ENCODE measurements at regions not wholly inside any gene's neighbourhood (a gene's known extent, or its start where the extent isn't known, plus 50 kb on each side); places are given as distances from the start of the nearest gene placed in this dataset.
"Not testable (repeated sequence)": the region's sequence is repeated elsewhere in the genome, so short reads cannot be mapped to it uniquely, and the experiment has no call there.

GRCh38 chr15:92825985-92826384, 74.1 kb upstream of the CHD2 start:
- no peak for DNase-seq (ENCODE audit: low spot score in 2 of 2, unreplicated experiment in 2 of 2)
- Mint-ChIP-seq H3K4me1 (peaks cover 43% of the 10 kb centered on the region), H3K9me3 (no peaks in the 10 kb centered on the region), H3K27ac (peak overlapping the region; percentile 76), H3K27me3 (ENCODE audit: low read depth) (no peaks in the 10 kb centered on the region), H3K36me3 (no peaks in the 10 kb centered on the region), H3K4me3 (no peak overlapping the region)
- TF ChIP-seq CTCF (IDR thresholded peaks at IDR 0.05; ENCODE audit: unreplicated experiment) = no peak

GRCh38 chr15:92827991-92828390, 72.1 kb upstream of the CHD2 start:
- H3K27me3 Mint-ChIP-seq (ENCODE audit: low read depth); H3K9me3 Mint-ChIP-seq; H3K27ac Mint-ChIP-seq; H3K4me3 Mint-ChIP-seq; DNase-seq (ENCODE audit: low spot score in 2 of 2, unreplicated experiment in 2 of 2); H3K36me3 Mint-ChIP-seq: not testable (repeated sequence)
- H3K4me1 Mint-ChIP-seq = peaks cover 48% of the 10 kb centered on the region

- no peaks in the 10 kb centered on the region for H3K36me3 Mint-ChIP-seq
- no peak overlapping the region for H3K4me3 Mint-ChIP-seq
- H3K27me3 Mint-ChIP-seq (ENCODE audit: low read depth) = no peaks in the 10 kb centered on the region
- peaks cover 50% of the 10 kb centered on the region for H3K4me1 Mint-ChIP-seq
- no peak for DNase-seq (ENCODE audit: low spot score in 2 of 2, unreplicated experiment in 2 of 2)
- TF ChIP-seq CTCF (IDR thresholded peaks at IDR 0.05; ENCODE audit: unreplicated experiment) = no peak
- H3K27ac Mint-ChIP-seq = peak overlapping the region; percentile 74
- no peaks in the 10 kb centered on the region for H3K9me3 Mint-ChIP-seq
These were observed 70.2 kb upstream of the CHD2 start for GRCh38 chr15:92829875-92830274.

GRCh38 chr15:92831336-92831654, 68.8 kb upstream of the CHD2 start:
- Mint-ChIP-seq H3K4me3 (peak overlapping the region; percentile 53), H3K36me3 (no peaks in the 10 kb centered on the region), H3K27ac (peak overlapping the region; percentile 99), H3K27me3 (ENCODE audit: low read depth) (no peaks in the 10 kb centered on the region), H3K9me3 (no peaks in the 10 kb centered on the region), H3K4me1 (peaks cover 40% of the 10 kb centered on the region)
- TF ChIP-seq CTCF (IDR thresholded peaks at IDR 0.05; ENCODE audit: unreplicated experiment) = no peak
- DNase-seq (ENCODE audit: low spot score in 2 of 2, unreplicated experiment in 2 of 2) = no peak

- Mint-ChIP-seq H3K36me3 (no peaks in the 10 kb centered on the region), H3K9me3 (no peaks in the 10 kb centered on the region), H3K27me3 (ENCODE audit: low read depth) (no peaks in the 10 kb centered on the region), H3K4me1 (peaks cover 40% of the 10 kb centered on the region), H3K4me3 (peak overlapping the region; percentile 53), H3K27ac (peak overlapping the region; percentile 99)
- DNase-seq (ENCODE audit: low spot score in 2 of 2, unreplicated experiment in 2 of 2) = peak; percentile 55 to 80
- no peak for TF ChIP-seq CTCF (IDR thresholded peaks at IDR 0.05; ENCODE audit: unreplicated experiment)
These were observed 68.3 kb upstream of the CHD2 start for GRCh38 chr15:92831655-92832328.

- peaks cover 40% of the 10 kb centered on the region for H3K4me1 Mint-ChIP-seq
These were observed 67.1 kb upstream of the CHD2 start for GRCh38 chr15:92833106-92833433.

More at GRCh38 chr15:92833106-92833433, 67.1 kb upstream of the CHD2 start:
- peak overlapping the region; percentile 99 for H3K27ac Mint-ChIP-seq
- no peak for DNase-seq (ENCODE audit: low spot score in 2 of 2, unreplicated experiment in 2 of 2)
- H3K27me3 Mint-ChIP-seq (ENCODE audit: low read depth) = no peaks in the 10 kb centered on the region
- no peak for TF ChIP-seq CTCF (IDR thresholded peaks at IDR 0.05; ENCODE audit: unreplicated experiment)
- no peak overlapping the region for H3K4me3 Mint-ChIP-seq
- H3K9me3 Mint-ChIP-seq = no peaks in the 10 kb centered on the region
- no peaks in the 10 kb centered on the region for H3K36me3 Mint-ChIP-seq

Data from mesothelial cell of epicardium (in vitro differentiated cells).